Breast epithelium (tissue), 3 donors: ENCODE measurements at regions not wholly inside any gene's neighbourhood (a gene's known extent, or its start where the extent isn't known, plus 50 kb on each side); places are given as distances from the start of the nearest gene placed in this dataset.

Experiments
- POLR2A ChIP-seq: fragments of 450-650 bp; IDR thresholded peaks from one replicate; pipeline ENCODE4 v1.6.1; 2016; ENCODE audit warnings: antibody characterized with exemption, mild to moderate bottlenecking, moderate library complexity
- POLR2AphosphoS5 ChIP-seq, 3 donors: sonication (generic); formaldehyde crosslinking; IDR thresholded peaks; one replicate each; pipeline ENCODE4 v1.6.1; 2017; ENCODE audit warnings: antibody characterized with exemption in 3 of 3
- TF ChIP-seq, protein P1 (sequence below), 3 donors: fragments of 450-650 bp; IDR thresholded peaks; one replicate each; pipeline ENCODE4 v1.5.1; 2016 to 2017; ENCODE audit warnings: antibody characterized with exemption in 3 of 3, mild to moderate bottlenecking in 3 of 3, moderate library complexity in 3 of 3

DNA sequence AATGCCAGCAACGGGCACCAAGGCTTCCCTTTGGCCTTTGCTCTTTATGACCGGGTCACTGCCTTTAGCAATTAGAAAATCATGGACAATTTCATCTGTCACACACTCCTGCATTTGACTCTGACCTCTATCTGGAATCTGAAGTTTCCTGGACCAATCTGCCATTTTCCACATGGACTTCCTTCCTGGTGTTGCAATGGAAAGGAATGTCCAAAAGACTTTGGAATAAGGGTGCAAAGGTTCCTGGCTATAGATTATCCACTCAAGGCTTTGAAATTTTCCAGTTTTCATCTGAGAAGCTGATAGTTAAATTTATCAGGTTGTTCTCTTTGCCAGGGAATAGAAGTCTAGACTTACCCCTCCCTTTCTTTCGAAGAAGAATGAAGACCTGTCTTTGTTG is 523.1 kb upstream of the ZNF462 start:
- TF ChIP-seq, protein P1, sequence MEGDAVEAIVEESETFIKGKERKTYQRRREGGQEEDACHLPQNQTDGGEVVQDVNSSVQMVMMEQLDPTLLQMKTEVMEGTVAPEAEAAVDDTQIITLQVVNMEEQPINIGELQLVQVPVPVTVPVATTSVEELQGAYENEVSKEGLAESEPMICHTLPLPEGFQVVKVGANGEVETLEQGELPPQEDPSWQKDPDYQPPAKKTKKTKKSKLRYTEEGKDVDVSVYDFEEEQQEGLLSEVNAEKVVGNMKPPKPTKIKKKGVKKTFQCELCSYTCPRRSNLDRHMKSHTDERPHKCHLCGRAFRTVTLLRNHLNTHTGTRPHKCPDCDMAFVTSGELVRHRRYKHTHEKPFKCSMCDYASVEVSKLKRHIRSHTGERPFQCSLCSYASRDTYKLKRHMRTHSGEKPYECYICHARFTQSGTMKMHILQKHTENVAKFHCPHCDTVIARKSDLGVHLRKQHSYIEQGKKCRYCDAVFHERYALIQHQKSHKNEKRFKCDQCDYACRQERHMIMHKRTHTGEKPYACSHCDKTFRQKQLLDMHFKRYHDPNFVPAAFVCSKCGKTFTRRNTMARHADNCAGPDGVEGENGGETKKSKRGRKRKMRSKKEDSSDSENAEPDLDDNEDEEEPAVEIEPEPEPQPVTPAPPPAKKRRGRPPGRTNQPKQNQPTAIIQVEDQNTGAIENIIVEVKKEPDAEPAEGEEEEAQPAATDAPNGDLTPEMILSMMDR (IDR thresholded peaks at IDR 0.05): no peak
- TF ChIP-seq POLR2AphosphoS5 (IDR thresholded peaks at IDR 0.05): no peak
- no peak for TF ChIP-seq POLR2A
